Right atrium auricular region (tissue), 2 donors: ENCODE measurements at regions not wholly inside any gene's neighbourhood (a gene's known extent, or its start where the extent isn't known, plus 50 kb on each side); places are given as distances from the start of the nearest gene placed in this dataset.

ENCODE experiments used
- DNase-seq: peaks from one replicate; pipeline ENCODE4 v3.0.0-alpha.2; 2019; ENCODE audit warnings: low spot score
- H3K27ac ChIP-seq, 2 donors: fragments of 200-600 bp; sonication (generic); 1 replicate in 1 of 2; 2 replicates in 1 of 2; pipeline ENCODE4 v1.5.1; 2016 to 2019
- H3K27me3 ChIP-seq, 2 donors: fragments of 200-600 bp; sonication (generic); one replicate each; pipeline versions ENCODE4 v1.5.1 to v1.6.0; 2017 to 2019
- H3K36me3 ChIP-seq: fragments of 200-600 bp; sonication (generic); one replicate; pipeline ENCODE4 v1.5.1; 2016
- H3K4me1 ChIP-seq, 2 donors: fragments of 200-600 bp; sonication (generic); one replicate each; pipeline versions ENCODE4 v1.5.1 to v1.6.0; 2017 to 2019
- H3K4me3 ChIP-seq, 2 donors: fragments of 200-600 bp; sonication (generic); 1 replicate in 1 of 2; 2 replicates in 1 of 2; pipeline ENCODE4 v1.5.1; 2017 to 2019; ENCODE audit warnings: mild to moderate bottlenecking in 1 of 2, moderate library complexity in 1 of 2
- H3K9me3 ChIP-seq, 2 donors: fragments of 200-600 bp; sonication (generic); one replicate each; pipeline ENCODE4 v1.5.1; 2019
- TF ChIP-seq, protein P1 (sequence below), 2 donors: fragments of 200-600 bp; sonication (generic); IDR thresholded peaks; one replicate each; pipeline ENCODE4 v1.5.1; 2019; ENCODE audit warnings: antibody characterized with exemption in 2 of 2

DNA sequence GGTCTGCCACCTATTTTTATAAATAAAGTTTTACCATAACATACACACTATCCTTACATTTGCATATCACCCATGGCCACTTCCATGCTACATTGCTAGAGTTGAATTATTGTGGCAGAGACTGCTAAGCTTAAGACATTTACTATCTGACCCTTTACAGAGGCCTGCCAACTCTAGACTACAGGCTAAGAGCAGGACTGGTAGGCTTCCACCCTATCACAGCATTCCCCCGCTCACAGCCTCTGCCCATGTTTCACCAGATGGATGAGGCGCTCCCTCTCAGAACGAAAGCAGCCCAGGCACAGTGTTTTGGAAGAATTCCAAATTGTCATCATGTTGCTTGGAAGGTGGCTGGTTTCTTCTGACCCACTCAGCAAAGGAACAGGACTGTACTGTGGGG lies 91.7 kb upstream of the SLC35G4 start:
- no peak for DNase-seq
- H3K27me3 ChIP-seq, result no peaks in the 10 kb centered on the region
- H3K27ac ChIP-seq, result no peak overlapping the region
- H3K4me1 ChIP-seq, result peaks cover 0 to 11% of the 10 kb centered on the region in 2 donors
- TF ChIP-seq, protein P1, sequence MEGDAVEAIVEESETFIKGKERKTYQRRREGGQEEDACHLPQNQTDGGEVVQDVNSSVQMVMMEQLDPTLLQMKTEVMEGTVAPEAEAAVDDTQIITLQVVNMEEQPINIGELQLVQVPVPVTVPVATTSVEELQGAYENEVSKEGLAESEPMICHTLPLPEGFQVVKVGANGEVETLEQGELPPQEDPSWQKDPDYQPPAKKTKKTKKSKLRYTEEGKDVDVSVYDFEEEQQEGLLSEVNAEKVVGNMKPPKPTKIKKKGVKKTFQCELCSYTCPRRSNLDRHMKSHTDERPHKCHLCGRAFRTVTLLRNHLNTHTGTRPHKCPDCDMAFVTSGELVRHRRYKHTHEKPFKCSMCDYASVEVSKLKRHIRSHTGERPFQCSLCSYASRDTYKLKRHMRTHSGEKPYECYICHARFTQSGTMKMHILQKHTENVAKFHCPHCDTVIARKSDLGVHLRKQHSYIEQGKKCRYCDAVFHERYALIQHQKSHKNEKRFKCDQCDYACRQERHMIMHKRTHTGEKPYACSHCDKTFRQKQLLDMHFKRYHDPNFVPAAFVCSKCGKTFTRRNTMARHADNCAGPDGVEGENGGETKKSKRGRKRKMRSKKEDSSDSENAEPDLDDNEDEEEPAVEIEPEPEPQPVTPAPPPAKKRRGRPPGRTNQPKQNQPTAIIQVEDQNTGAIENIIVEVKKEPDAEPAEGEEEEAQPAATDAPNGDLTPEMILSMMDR (IDR thresholded peaks at IDR 0.05), result no peak
- no peaks in the 10 kb centered on the region for H3K9me3 ChIP-seq
- H3K36me3 ChIP-seq, result no peaks in the 10 kb centered on the region
- no peak overlapping the region for H3K4me3 ChIP-seq

GRCh38 chr18:11516751-11517503 lies 92.5 kb upstream of the SLC35G4 start:
- no peak overlapping the region for H3K4me3 ChIP-seq
- peak; percentile 63 for DNase-seq
- H3K4me1 ChIP-seq, result peaks cover 0 to 13% of the 10 kb centered on the region in 2 donors
- no peak overlapping the region for H3K27ac ChIP-seq
- no peaks in the 10 kb centered on the region for H3K36me3 ChIP-seq
- TF ChIP-seq, protein P1 (IDR thresholded peaks at IDR 0.05), result no peak
- H3K27me3 ChIP-seq, result no peaks in the 10 kb centered on the region
- H3K9me3 ChIP-seq, result no peaks in the 10 kb centered on the region

DNA sequence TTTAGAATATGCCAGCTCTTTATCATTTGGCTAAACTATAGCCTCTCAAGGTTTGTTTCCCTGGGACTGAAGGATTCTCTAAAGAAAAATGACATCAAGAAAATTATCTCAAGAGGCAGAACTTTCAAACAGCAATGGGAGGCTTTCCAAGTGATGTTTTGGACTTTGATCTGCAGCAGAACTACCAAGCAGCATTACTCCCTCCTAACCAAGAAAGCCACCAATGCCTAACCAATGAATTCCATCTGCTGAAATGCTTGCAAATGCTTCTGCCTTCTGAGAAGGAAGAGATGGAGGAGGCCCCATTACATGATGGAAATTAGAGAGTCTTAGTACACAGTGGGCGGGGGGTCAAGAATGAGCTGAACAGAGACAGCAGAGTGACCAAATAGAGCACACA lies 95.1 kb upstream of the SLC35G4 start:
- no peaks in the 10 kb centered on the region for H3K27me3 ChIP-seq
- no peak overlapping the region for H3K4me3 ChIP-seq
- H3K9me3 ChIP-seq, result no peaks in the 10 kb centered on the region
- TF ChIP-seq, protein P1 (IDR thresholded peaks at IDR 0.05), result no peak
- no peak for DNase-seq
- peaks cover 0 to 13% of the 10 kb centered on the region in 2 donors for H3K4me1 ChIP-seq
- no peaks in the 10 kb centered on the region for H3K36me3 ChIP-seq
- H3K27ac ChIP-seq, result no peak overlapping the region

DNA sequence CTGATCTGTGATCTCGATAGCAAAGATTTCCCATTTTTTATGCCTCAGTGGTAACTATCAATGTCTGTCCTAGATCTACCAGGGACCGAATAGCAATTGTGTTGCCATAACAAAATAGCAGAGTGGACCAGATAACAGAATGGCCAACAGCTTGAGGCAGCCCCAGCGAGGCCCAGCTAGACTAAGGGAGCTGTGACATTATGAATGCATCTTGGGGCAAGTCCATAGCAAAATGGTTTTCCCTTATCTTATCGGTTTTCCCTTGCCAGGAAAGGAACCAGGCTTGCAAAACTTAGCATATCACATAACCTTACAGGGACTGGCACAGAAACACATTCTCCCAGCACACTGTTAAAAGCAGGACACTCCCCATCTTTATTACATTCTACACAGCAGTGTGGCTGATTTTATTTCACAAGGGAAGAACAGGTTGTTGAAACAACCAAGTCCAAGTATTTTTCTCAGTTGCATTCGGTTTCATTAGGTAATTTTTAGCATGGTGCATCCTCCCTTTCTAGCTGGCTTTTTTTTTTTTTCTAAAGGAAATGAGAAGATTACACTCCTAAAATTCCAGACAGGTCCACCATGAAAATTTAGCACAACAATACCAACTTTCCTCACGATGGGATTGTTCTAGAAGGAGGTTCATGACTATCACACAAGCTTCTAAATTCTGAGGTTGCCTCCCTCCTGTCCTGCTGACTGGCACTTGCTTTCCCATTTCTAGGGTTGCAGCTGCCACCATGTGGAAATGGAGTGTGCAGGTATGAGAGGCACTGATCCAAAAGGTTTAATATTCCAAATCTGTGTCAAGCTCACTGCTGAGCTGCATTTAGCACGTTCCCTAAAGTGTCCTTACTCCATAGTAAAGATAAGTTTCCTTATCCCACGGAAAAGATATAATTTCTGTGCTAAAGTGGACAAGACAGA lies 97.0 kb upstream of the SLC35G4 start:
- H3K27ac ChIP-seq, result no peak overlapping the region
- no peak for DNase-seq
- TF ChIP-seq, protein P1 (IDR thresholded peaks at IDR 0.05), result peak in 1 of 2 donors; percentile 35
- no peaks in the 10 kb centered on the region for H3K9me3 ChIP-seq
- H3K4me1 ChIP-seq, result peaks cover 0 to 7% of the 10 kb centered on the region in 2 donors
- H3K4me3 ChIP-seq, result no peak overlapping the region
- no peaks in the 10 kb centered on the region for H3K27me3 ChIP-seq
- H3K36me3 ChIP-seq, result no peaks in the 10 kb centered on the region

GRCh38 chr18:11511434-11512095 lies 97.8 kb upstream of the SLC35G4 start:
- no peak overlapping the region for H3K27ac ChIP-seq
- H3K9me3 ChIP-seq, result no peaks in the 10 kb centered on the region
- TF ChIP-seq, protein P1 (IDR thresholded peaks at IDR 0.05), result no peak
- no peaks in the 10 kb centered on the region for H3K27me3 ChIP-seq
- H3K4me1 ChIP-seq, result peaks cover 0 to 5% of the 10 kb centered on the region in 2 donors
- H3K36me3 ChIP-seq, result no peaks in the 10 kb centered on the region
- no peak for DNase-seq
- H3K4me3 ChIP-seq, result no peak overlapping the region
